ENCODE measurements at regions not wholly inside any gene's neighbourhood (a gene's known extent, or its start where the extent isn't known, plus 50 kb on each side); places are given as distances from the start of the nearest gene placed in this dataset.

DNA sequence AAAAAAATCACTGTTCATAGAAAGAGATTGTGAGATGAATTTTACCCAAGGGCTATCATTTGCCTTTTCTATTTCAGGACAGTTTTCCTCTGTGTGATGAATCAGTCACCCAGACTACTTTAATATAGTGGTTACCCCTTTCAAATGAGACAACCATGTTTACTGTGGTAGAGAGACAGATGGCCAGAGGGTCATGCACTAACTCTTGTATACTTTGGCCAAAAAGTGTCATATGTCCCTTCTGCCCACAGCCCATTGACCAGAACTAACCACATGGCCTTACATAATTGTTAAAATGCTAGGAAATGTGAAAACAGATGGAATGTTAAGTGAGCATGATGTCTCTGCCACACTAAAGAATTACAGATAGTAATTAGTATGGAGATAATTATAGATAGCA lies 498.7 kb downstream of the DACH1 start:
- TF ChIP-seq EP300 (IDR thresholded peaks at IDR 0.05) (no peak), POLR2AphosphoS5 (IDR thresholded peaks at IDR 0.05) (no peak), POLR2A (IDR thresholded peaks at IDR 0.05; ENCODE audit: low read depth) (no peak)
- TF ChIP-seq, protein P1, sequence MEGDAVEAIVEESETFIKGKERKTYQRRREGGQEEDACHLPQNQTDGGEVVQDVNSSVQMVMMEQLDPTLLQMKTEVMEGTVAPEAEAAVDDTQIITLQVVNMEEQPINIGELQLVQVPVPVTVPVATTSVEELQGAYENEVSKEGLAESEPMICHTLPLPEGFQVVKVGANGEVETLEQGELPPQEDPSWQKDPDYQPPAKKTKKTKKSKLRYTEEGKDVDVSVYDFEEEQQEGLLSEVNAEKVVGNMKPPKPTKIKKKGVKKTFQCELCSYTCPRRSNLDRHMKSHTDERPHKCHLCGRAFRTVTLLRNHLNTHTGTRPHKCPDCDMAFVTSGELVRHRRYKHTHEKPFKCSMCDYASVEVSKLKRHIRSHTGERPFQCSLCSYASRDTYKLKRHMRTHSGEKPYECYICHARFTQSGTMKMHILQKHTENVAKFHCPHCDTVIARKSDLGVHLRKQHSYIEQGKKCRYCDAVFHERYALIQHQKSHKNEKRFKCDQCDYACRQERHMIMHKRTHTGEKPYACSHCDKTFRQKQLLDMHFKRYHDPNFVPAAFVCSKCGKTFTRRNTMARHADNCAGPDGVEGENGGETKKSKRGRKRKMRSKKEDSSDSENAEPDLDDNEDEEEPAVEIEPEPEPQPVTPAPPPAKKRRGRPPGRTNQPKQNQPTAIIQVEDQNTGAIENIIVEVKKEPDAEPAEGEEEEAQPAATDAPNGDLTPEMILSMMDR (IDR thresholded peaks at IDR 0.05): no peak
- no peaks in the 10 kb centered on the region for H3K9me3 ChIP-seq
- no peak overlapping the region for H3K4me3 ChIP-seq
- intact Hi-C loops (cut with DNase I): no loop called here
- H3K27ac ChIP-seq (replicated peaks in 1 of 4): no peak overlapping the region
- H3K4me1 ChIP-seq: no peaks in the 10 kb centered on the region
- no peaks in the 10 kb centered on the region for H3K27me3 ChIP-seq
- DNase-seq (ENCODE audit: extremely low spot score): no peak
- no peaks in the 10 kb centered on the region for H3K36me3 ChIP-seq

DNA sequence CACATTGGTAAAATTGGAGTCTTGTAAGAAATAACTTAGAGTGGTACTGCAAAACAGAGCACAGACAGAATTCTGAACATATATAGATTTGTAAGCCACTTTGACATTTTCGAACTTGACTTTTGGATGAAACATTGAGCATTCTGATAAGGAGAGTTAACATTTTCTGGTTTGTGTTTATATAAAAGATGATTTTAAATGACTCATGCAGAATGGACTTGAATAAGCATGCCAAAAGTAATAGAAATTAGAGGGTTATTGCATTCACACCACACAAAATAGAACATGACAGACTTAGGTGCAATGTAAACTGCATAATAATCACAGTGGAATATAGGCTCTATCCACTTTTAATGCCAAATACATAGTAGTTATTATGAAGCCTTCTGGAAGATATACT lies 507.0 kb downstream of the DACH1 start:
- Histone ChIP-seq H3K27ac (replicated peaks in 1 of 4) (no peak overlapping the region), H3K4me1 (no peaks in the 10 kb centered on the region), H3K36me3 (no peaks in the 10 kb centered on the region), H3K4me3 (no peak overlapping the region), H3K9me3 (no peaks in the 10 kb centered on the region), H3K27me3 (no peaks in the 10 kb centered on the region)
- intact Hi-C loops (cut with DNase I): no loop called here
- no peak for DNase-seq (ENCODE audit: extremely low spot score)
- WGBS: 79% methylated on average over 1 of the region's 1 CpG
- TF ChIP-seq EP300 (IDR thresholded peaks at IDR 0.05) (no peak), POLR2A (IDR thresholded peaks at IDR 0.05; ENCODE audit: low read depth) (no peak)

DNA sequence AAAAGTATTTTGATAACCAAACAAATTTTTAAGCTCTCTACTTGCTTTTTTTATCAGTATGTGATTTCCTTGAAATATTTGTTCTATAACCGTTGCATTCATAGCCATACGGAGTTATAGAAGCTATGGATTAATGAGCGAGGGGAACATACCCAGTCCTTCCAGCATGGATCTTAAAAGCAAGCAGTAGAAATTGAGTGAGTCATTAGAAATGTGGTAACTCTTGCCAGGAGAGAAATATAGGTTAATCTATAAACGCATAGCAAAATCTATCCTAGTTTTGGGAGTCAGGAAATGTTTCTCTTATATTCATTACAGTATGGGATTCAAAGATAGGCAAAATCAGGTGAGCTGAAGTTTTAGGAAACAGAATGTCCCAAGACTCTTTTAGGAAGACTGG lies 507.4 kb downstream of the DACH1 start:
- no peak overlapping the region for H3K4me3 ChIP-seq
- H3K9me3 ChIP-seq: no peaks in the 10 kb centered on the region
- H3K27ac ChIP-seq (replicated peaks in 1 of 4): no peak overlapping the region
- TF ChIP-seq, protein P1 (IDR thresholded peaks at IDR 0.05): no peak
- TF ChIP-seq POLR2A (IDR thresholded peaks at IDR 0.05; ENCODE audit: low read depth) (no peak), EP300 (IDR thresholded peaks at IDR 0.05) (no peak), POLR2AphosphoS5 (IDR thresholded peaks at IDR 0.05) (no peak)
- H3K36me3 ChIP-seq: no peaks in the 10 kb centered on the region
- no peak for DNase-seq (ENCODE audit: extremely low spot score)
- H3K4me1 ChIP-seq: no peaks in the 10 kb centered on the region
- WGBS: 91% methylated on average over 4 of the region's 4 CpGs
- intact Hi-C loops (cut with DNase I): no loop called here
- H3K27me3 ChIP-seq: no peaks in the 10 kb centered on the region

DNA sequence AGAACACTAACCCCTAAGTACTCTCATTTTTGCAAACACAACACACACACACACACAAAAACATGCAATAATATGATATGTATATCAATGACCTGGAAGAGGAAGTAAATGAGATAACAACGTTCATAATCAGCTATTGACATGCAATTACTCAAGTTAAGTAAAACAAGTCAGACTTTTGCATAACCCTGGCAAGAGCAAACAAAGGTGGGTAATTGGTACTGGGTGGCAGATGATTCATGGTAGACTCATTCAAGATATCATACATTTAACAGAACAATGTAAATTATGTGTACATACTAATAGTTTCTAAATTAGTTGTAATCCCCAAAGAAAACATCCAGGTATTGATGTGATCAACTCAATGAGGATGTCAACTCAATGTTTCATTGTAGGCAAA lies 508.8 kb downstream of the DACH1 start:
- Histone ChIP-seq H3K9me3 (no peaks in the 10 kb centered on the region), H3K27ac (replicated peaks in 1 of 4) (no peak overlapping the region), H3K4me3 (no peak overlapping the region), H3K27me3 (no peaks in the 10 kb centered on the region), H3K4me1 (no peaks in the 10 kb centered on the region), H3K36me3 (no peaks in the 10 kb centered on the region)
- WGBS: 50% methylated on average over 1 of the region's 1 CpG
- TF ChIP-seq EP300 (IDR thresholded peaks at IDR 0.05): no peak
- TF ChIP-seq, protein P1 (IDR thresholded peaks at IDR 0.05): no peak
- no peak for DNase-seq (ENCODE audit: extremely low spot score)
- intact Hi-C loops (cut with DNase I): no loop called here

DNA sequence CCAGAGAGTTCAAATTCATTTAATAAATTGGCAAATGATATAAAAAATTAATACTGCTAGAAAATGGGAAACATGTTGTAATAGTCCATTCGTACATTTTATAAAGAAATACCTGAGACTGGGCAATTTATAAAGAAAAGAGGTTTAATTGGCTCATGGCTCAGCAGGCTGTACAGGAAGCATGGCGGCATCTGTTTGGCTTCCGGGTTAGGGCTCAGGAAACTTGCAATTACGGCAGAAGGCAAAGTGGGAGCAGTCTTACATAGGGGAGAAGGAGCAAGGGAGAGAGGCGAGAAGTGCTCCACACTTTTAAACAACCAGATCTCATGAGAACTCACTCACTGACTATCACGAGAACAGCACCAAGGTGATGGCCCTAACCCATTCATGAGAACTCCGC lies 512.0 kb downstream of the DACH1 start:
- H3K4me1 ChIP-seq: no peaks in the 10 kb centered on the region
- 89% methylated on average over 7 of the region's 7 CpGs for WGBS
- no peak for TF ChIP-seq EP300 (IDR thresholded peaks at IDR 0.05)
- TF ChIP-seq POLR2A (IDR thresholded peaks at IDR 0.05; ENCODE audit: low read depth): no peak
- TF ChIP-seq, protein P1 (IDR thresholded peaks at IDR 0.05): no peak
- no peak for TF ChIP-seq POLR2AphosphoS5 (IDR thresholded peaks at IDR 0.05)
- H3K27ac ChIP-seq (replicated peaks in 1 of 4): no peak overlapping the region
- DNase-seq (ENCODE audit: extremely low spot score): no peak
- intact Hi-C loops (cut with DNase I): no loop called here
- no peaks in the 10 kb centered on the region for H3K9me3 ChIP-seq
- no peaks in the 10 kb centered on the region for H3K27me3 ChIP-seq
- H3K4me3 ChIP-seq: no peak overlapping the region
- H3K36me3 ChIP-seq: no peaks in the 10 kb centered on the region

Measured in esophagus muscularis mucosa (tissue), 4 donors.